Osteoblast (primary cell): ENCODE measurements at regions not wholly inside any gene's neighbourhood (a gene's known extent, or its start where the extent isn't known, plus 50 kb on each side); places are given as distances from the start of the nearest gene placed in this dataset.

Source experiments
- DNase-seq: peaks from one replicate; pipeline ENCODE4 v3.0.0; 2011; ENCODE audit warnings: low spot score, mixed read lengths; ENCODE audit not compliant: insufficient read length; ENCODE audit errors: missing footprints
- H2AFZ ChIP-seq: 2 replicates; pipeline ENCODE4 v1.6.0; 2011; ENCODE audit warnings: mild to moderate bottlenecking, low read length
- H3K27ac ChIP-seq: 2 replicates; pipeline ENCODE4 v1.5.1; 2011; ENCODE audit warnings: mild to moderate bottlenecking, low read depth, low read length, moderate library complexity
- H3K27me3 ChIP-seq: 2 replicates; pipeline ENCODE4 v1.6.0; 2012; ENCODE audit warnings: mild to moderate bottlenecking, control low read depth, inconsistent platforms, low read length, moderate library complexity; ENCODE audit not compliant: insufficient read depth
- H3K36me3 ChIP-seq: 2 replicates; pipeline ENCODE4 v1.5.1; 2011; ENCODE audit warnings: mild to moderate bottlenecking, low read length, control low read depth, moderate library complexity; ENCODE audit not compliant: insufficient read depth
- H3K4me1 ChIP-seq: 2 replicates; pipeline ENCODE4 v1.5.1; 2011; ENCODE audit warnings: mild to moderate bottlenecking, low read length, control low read depth, moderate library complexity; ENCODE audit not compliant: insufficient read depth
- H3K4me2 ChIP-seq: 2 replicates; pipeline ENCODE4 v1.6.0; 2011; ENCODE audit warnings: mild to moderate bottlenecking, low read length; ENCODE audit not compliant: insufficient read depth
- H3K4me3 ChIP-seq: fragments of 200-600 bp; sonication (generic); 3 replicates; pipeline ENCODE4 v1.5.1; 2012; ENCODE audit warnings: mild to moderate bottlenecking, low read length, inconsistent platforms; ENCODE audit not compliant: insufficient read depth
- H3K79me2 ChIP-seq: 2 replicates; pipeline ENCODE4 v1.6.0; 2012; ENCODE audit warnings: mild to moderate bottlenecking, low read length, control low read depth, inconsistent platforms; ENCODE audit not compliant: insufficient read depth
- H3K9me3 ChIP-seq: 2 replicates; pipeline ENCODE4 v1.5.1; 2011; ENCODE audit warnings: low read depth, low read length, control low read depth
- H4K20me1 ChIP-seq: 2 replicates; pipeline ENCODE4 v1.6.0; 2012; ENCODE audit warnings: mild to moderate bottlenecking, low read length, control low read depth; ENCODE audit not compliant: insufficient read depth
- CTCF ChIP-seq: IDR thresholded peaks from 2 replicates; pipeline ENCODE4 v1.5.1; 2011; ENCODE audit warnings: mild to moderate bottlenecking, low read depth, low read length, moderate library complexity; ENCODE audit errors: extremely low read depth

DNA sequence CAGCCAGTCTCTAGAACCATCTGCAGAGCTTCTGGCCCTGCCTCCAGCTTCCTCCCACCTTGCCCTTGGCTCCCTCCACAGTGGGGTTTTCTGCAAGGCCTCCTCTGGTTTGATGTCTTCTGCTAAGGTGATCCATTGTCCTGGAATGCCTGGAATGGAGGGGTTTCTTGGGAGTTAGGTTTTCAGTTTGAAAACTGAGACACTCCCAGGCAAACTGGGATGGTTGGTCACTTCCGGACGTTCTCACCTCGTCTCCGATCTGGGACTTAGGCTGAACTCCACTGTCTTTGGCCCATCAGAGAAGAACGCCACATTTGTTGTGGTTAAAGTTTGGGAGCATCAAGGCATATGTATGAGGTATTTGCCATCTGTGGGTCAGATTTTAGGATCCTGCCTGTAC is 77.4 kb upstream of the KLHL25 start:
- Histone ChIP-seq H3K4me3 (no peak overlapping the region), H3K4me1 (no peaks in the 10 kb centered on the region), H2AFZ (no peak overlapping the region), H3K27ac (no peak overlapping the region), H3K9me3 (no peaks in the 10 kb centered on the region), H3K4me2 (no peak overlapping the region), H3K36me3 (no peaks in the 10 kb centered on the region), H3K27me3 (peaks cover 4% of the 10 kb centered on the region), H3K79me2 (no peaks in the 10 kb centered on the region), H4K20me1 (no peaks in the 10 kb centered on the region)
- TF ChIP-seq CTCF = no peak
- no peak for DNase-seq

DNA sequence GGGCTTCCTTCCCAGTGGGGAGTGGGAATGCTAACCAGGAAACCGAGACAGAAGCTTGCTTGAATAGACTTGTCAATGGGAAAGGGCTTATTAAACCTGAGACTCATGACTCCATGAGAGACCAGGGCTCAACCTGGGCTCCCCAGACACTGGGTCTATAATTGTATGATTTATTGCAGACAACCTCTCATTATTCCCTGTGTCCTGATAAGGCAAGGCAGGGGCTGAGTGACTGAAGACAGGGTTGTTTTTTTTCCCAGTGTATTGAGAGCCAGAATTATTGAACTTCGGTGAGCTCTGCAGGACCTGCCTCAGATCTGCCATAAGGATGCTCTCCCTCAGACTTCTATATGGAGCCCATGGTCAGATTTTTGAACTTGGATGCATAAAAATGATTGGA is 79.5 kb upstream of the KLHL25 start:
- Histone ChIP-seq H3K4me1 (peaks cover 4% of the 10 kb centered on the region), H3K27ac (no peak overlapping the region), H3K36me3 (no peaks in the 10 kb centered on the region), H3K27me3 (peaks cover 3% of the 10 kb centered on the region), H3K79me2 (no peaks in the 10 kb centered on the region), H3K4me2 (no peak overlapping the region), H2AFZ (no peak overlapping the region), H4K20me1 (no peaks in the 10 kb centered on the region), H3K9me3 (no peaks in the 10 kb centered on the region), H3K4me3 (no peak overlapping the region)
- no peak for DNase-seq
- no peak for TF ChIP-seq CTCF

- H4K20me1 ChIP-seq = no peaks in the 10 kb centered on the region
- peaks cover 5% of the 10 kb centered on the region for H3K4me1 ChIP-seq
- no peak overlapping the region for H2AFZ ChIP-seq
- H3K36me3 ChIP-seq = no peaks in the 10 kb centered on the region
- no peak for TF ChIP-seq CTCF
- H3K79me2 ChIP-seq = no peaks in the 10 kb centered on the region
- H3K4me2 ChIP-seq = no peak overlapping the region
- H3K4me3 ChIP-seq = no peak overlapping the region
- H3K27me3 ChIP-seq = no peaks in the 10 kb centered on the region
- DNase-seq = no peak
- H3K9me3 ChIP-seq = no peaks in the 10 kb centered on the region
- H3K27ac ChIP-seq = no peak overlapping the region
Measured at GRCh38 chr15:85875756-85876155, 81.0 kb upstream of the KLHL25 start.

- no peak for DNase-seq
- peaks cover 5% of the 10 kb centered on the region for H3K4me1 ChIP-seq
- no peaks in the 10 kb centered on the region for H4K20me1 ChIP-seq
- H3K36me3 ChIP-seq = no peaks in the 10 kb centered on the region
- TF ChIP-seq CTCF = no peak
- H3K4me2 ChIP-seq = no peak overlapping the region
- H3K4me3 ChIP-seq = no peak overlapping the region
- H3K9me3 ChIP-seq = no peaks in the 10 kb centered on the region
- no peak overlapping the region for H2AFZ ChIP-seq
- H3K79me2 ChIP-seq = no peaks in the 10 kb centered on the region
- no peak overlapping the region for H3K27ac ChIP-seq
- H3K27me3 ChIP-seq = no peaks in the 10 kb centered on the region
Measured at GRCh38 chr15:85878828-85879225, 84.1 kb upstream of the KLHL25 start.
